ENCODE measurements at regions not wholly inside any gene's neighbourhood (a gene's known extent, or its start where the extent isn't known, plus 50 kb on each side); places are given as distances from the start of the nearest gene placed in this dataset.

DNA sequence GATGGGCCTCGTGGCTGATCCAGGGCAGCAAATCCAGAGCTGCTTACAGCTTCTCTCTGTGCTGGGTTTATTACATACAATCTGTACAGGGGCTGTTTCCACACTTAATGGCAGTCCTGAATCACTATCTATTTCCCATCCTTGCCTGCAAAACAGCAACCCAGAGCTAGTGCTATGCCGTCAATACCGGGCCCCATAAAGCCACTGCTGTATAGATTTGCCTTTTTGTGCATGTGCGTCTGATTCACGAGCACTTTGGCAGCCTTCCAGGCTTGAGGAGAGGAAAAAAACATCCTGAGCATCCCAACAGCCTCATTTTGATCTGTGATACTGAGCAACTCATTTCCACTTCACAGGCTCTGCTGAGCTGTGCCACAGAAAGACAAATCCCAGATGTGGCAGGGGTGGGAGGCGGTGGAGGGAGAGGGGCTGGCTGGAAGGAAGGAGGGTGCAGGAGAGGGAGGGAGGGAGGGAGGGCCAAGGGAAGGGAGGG lies 65.2 kb upstream of the TARBP1 start (continued):
- TF ChIP-seq RFX5 (IDR thresholded peaks at IDR 0.05; ENCODE audit: low read depth, low read length): no peak
- TF ChIP-seq, protein P1, sequence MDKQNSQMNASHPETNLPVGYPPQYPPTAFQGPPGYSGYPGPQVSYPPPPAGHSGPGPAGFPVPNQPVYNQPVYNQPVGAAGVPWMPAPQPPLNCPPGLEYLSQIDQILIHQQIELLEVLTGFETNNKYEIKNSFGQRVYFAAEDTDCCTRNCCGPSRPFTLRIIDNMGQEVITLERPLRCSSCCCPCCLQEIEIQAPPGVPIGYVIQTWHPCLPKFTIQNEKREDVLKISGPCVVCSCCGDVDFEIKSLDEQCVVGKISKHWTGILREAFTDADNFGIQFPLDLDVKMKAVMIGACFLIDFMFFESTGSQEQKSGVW (CRISPR knock-in tag; IDR thresholded peaks at IDR 0.05; ENCODE audit: borderline replicate concordance): no peak
- no peak for TF ChIP-seq ISX (CRISPR knock-in tag; conservative IDR thresholded peaks at IDR 0.05)
- TF ChIP-seq, protein P2, sequence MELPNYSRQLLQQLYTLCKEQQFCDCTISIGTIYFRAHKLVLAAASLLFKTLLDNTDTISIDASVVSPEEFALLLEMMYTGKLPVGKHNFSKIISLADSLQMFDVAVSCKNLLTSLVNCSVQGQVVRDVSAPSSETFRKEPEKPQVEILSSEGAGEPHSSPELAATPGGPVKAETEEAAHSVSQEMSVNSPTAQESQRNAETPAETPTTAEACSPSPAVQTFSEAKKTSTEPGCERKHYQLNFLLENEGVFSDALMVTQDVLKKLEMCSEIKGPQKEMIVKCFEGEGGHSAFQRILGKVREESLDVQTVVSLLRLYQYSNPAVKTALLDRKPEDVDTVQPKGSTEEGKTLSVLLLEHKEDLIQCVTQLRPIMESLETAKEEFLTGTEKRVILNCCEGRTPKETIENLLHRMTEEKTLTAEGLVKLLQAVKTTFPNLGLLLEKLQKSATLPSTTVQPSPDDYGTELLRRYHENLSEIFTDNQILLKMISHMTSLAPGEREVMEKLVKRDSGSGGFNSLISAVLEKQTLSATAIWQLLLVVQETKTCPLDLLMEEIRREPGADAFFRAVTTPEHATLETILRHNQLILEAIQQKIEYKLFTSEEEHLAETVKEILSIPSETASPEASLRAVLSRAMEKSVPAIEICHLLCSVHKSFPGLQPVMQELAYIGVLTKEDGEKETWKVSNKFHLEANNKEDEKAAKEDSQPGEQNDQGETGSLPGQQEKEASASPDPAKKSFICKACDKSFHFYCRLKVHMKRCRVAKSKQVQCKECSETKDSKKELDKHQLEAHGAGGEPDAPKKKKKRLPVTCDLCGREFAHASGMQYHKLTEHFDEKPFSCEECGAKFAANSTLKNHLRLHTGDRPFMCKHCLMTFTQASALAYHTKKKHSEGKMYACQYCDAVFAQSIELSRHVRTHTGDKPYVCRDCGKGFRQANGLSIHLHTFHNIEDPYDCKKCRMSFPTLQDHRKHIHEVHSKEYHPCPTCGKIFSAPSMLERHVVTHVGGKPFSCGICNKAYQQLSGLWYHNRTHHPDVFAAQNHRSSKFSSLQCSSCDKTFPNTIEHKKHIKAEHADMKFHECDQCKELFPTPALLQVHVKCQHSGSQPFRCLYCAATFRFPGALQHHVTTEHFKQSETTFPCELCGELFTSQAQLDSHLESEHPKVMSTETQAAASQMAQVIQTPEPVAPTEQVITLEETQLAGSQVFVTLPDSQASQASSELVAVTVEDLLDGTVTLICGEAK (IDR thresholded peaks at IDR 0.05): no peak
- TF ChIP-seq, protein P2 (CRISPR knock-in tag; IDR thresholded peaks at IDR 0.05): no peak
- TF ChIP-seq MED13 (CRISPR knock-in tag; IDR thresholded peaks at IDR 0.05): no peak
- TF ChIP-seq, protein P3, sequence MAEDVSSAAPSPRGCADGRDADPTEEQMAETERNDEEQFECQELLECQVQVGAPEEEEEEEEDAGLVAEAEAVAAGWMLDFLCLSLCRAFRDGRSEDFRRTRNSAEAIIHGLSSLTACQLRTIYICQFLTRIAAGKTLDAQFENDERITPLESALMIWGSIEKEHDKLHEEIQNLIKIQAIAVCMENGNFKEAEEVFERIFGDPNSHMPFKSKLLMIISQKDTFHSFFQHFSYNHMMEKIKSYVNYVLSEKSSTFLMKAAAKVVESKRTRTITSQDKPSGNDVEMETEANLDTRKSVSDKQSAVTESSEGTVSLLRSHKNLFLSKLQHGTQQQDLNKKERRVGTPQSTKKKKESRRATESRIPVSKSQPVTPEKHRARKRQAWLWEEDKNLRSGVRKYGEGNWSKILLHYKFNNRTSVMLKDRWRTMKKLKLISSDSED (CRISPR knock-in tag; IDR thresholded peaks at IDR 0.05): no peak
- no peak for TF ChIP-seq CREM (IDR thresholded peaks at IDR 0.05)
- no peak for TF ChIP-seq CREM (CRISPR knock-in tag; IDR thresholded peaks at IDR 0.05)
- TF ChIP-seq, protein P4, sequence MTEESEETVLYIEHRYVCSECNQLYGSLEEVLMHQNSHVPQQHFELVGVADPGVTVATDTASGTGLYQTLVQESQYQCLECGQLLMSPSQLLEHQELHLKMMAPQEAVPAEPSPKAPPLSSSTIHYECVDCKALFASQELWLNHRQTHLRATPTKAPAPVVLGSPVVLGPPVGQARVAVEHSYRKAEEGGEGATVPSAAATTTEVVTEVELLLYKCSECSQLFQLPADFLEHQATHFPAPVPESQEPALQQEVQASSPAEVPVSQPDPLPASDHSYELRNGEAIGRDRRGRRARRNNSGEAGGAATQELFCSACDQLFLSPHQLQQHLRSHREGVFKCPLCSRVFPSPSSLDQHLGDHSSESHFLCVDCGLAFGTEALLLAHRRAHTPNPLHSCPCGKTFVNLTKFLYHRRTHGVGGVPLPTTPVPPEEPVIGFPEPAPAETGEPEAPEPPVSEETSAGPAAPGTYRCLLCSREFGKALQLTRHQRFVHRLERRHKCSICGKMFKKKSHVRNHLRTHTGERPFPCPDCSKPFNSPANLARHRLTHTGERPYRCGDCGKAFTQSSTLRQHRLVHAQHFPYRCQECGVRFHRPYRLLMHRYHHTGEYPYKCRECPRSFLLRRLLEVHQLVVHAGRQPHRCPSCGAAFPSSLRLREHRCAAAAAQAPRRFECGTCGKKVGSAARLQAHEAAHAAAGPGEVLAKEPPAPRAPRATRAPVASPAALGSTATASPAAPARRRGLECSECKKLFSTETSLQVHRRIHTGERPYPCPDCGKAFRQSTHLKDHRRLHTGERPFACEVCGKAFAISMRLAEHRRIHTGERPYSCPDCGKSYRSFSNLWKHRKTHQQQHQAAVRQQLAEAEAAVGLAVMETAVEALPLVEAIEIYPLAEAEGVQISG (CRISPR knock-in tag; IDR thresholded peaks at IDR 0.05): no peak
- TF ChIP-seq RFXAP (CRISPR knock-in tag; IDR thresholded peaks at IDR 0.05; ENCODE audit: borderline replicate concordance): no peak
- no peak for TF ChIP-seq JUND (CRISPR knock-in tag; IDR thresholded peaks at IDR 0.05)
- no peak for TF ChIP-seq ZNF83 (CRISPR knock-in tag; IDR thresholded peaks at IDR 0.05; ENCODE audit: borderline replicate concordance)
- TF ChIP-seq, protein P5, sequence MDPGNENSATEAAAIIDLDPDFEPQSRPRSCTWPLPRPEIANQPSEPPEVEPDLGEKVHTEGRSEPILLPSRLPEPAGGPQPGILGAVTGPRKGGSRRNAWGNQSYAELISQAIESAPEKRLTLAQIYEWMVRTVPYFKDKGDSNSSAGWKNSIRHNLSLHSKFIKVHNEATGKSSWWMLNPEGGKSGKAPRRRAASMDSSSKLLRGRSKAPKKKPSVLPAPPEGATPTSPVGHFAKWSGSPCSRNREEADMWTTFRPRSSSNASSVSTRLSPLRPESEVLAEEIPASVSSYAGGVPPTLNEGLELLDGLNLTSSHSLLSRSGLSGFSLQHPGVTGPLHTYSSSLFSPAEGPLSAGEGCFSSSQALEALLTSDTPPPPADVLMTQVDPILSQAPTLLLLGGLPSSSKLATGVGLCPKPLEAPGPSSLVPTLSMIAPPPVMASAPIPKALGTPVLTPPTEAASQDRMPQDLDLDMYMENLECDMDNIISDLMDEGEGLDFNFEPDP (CRISPR knock-in tag; conservative IDR thresholded peaks at IDR 0.05): no peak
- TF ChIP-seq TAF1 (CRISPR knock-in tag; IDR thresholded peaks at IDR 0.05): no peak
- TF ChIP-seq ZNF839 (CRISPR knock-in tag; IDR thresholded peaks at IDR 0.05; ENCODE audit: borderline replicate concordance): no peak

All from HepG2 (cell line).